ENCODE measurements at regions not wholly inside any gene's neighbourhood (a gene's known extent, or its start where the extent isn't known, plus 50 kb on each side); places are given as distances from the start of the nearest gene placed in this dataset.
"Not testable (repeated sequence)": the region's sequence is repeated elsewhere in the genome, so short reads cannot be mapped to it uniquely, and the experiment has no call there.

- DNase-seq = no peak
Observed at GRCh38 chr2:187686416-187687024, 132.3 kb upstream of the TFPI start.

- no peak for DNase-seq
Observed at GRCh38 chr2:187687585-187687984, 133.3 kb upstream of the TFPI start.

GRCh38 chr2:187689372-187689771 is 135.1 kb upstream of the TFPI start:
- no peak for DNase-seq

GRCh38 chr2:187693923-187694322 is 139.7 kb upstream of the TFPI start:
- no peak for DNase-seq

GRCh38 chr2:187696644-187697043 is 142.4 kb upstream of the TFPI start:
- not testable (repeated sequence) for DNase-seq

- DNase-seq = no peak
Observed at GRCh38 chr2:187698374-187699110, 144.3 kb upstream of the TFPI start.

- no peak for DNase-seq
Observed at GRCh38 chr2:187702157-187702556, 147.9 kb upstream of the TFPI start.

- DNase-seq = no peak
Observed at GRCh38 chr2:187708272-187708671, 154.0 kb upstream of the TFPI start.

- no peak for DNase-seq
Observed at GRCh38 chr2:187709065-187709464, 154.8 kb upstream of the TFPI start.

- no peak for DNase-seq
Observed at GRCh38 chr2:187710791-187711521, 156.7 kb upstream of the TFPI start.

- no peak for DNase-seq
Observed at GRCh38 chr2:187715590-187715989, 161.4 kb upstream of the TFPI start.

GRCh38 chr2:187716301-187716700 is 162.1 kb upstream of the TFPI start:
- no peak for DNase-seq

- DNase-seq = no peak
Observed at GRCh38 chr2:187718092-187718491, 163.9 kb upstream of the TFPI start.

GRCh38 chr2:187719510-187719909 is 165.3 kb upstream of the TFPI start:
- no peak for DNase-seq

GRCh38 chr2:187748958-187749357 is 194.7 kb upstream of the TFPI start:
- no peak for DNase-seq

- no peak for DNase-seq
Observed at GRCh38 chr2:187749804-187750431, 195.7 kb upstream of the TFPI start.

GRCh38 chr2:187768995-187769394 is 214.8 kb upstream of the TFPI start:
- DNase-seq = no peak

- no peak for DNase-seq
Observed at GRCh38 chr2:187769437-187769836, 215.2 kb upstream of the TFPI start.

- DNase-seq = peak; percentile 47 to 49
Observed at GRCh38 chr2:187774551-187775071, 220.4 kb upstream of the TFPI start.

GRCh38 chr2:187775196-187775595 is 221.0 kb upstream of the TFPI start:
- no peak for DNase-seq

GRCh38 chr2:187775651-187776050 is 221.4 kb upstream of the TFPI start:
- DNase-seq = no peak

- no peak for DNase-seq
Observed at GRCh38 chr2:187782301-187782700, 228.1 kb upstream of the TFPI start.

- DNase-seq = no peak
Observed at GRCh38 chr2:187783446-187783845, 229.2 kb upstream of the TFPI start.
